ENCODE measurements at regions not wholly inside any gene's neighbourhood (a gene's known extent, or its start where the extent isn't known, plus 50 kb on each side); places are given as distances from the start of the nearest gene placed in this dataset.

- H3K27ac ChIP-seq = no peak overlapping the region
- peaks cover 0 to 41% (median 10%) of the 10 kb centered on the region in 3 donors for H3K27me3 ChIP-seq
- H3K4me3 ChIP-seq = no peak overlapping the region
- intact Hi-C loops (cut with DNase I; ENCODE audit: low total_unique reads) = no loop called here
- H3K36me3 ChIP-seq = no peaks in the 10 kb centered on the region
- DNase-seq = no peak
- TF ChIP-seq CTCF (IDR thresholded peaks at IDR 0.05) = no peak
- no peak for TF ChIP-seq POLR2AphosphoS5 (IDR thresholded peaks at IDR 0.05)
- no peak for TF ChIP-seq POLR2A (IDR thresholded peaks at IDR 0.05)
- no peak for TF ChIP-seq EP300 (IDR thresholded peaks at IDR 0.05)
- H3K4me1 ChIP-seq = peaks cover 0 to 7% (median 0%) of the 10 kb centered on the region in 4 donors
- WGBS, 5 donors = 75 to 80% (median 79%) methylated on average over 10 to 11 of the region's 11 CpGs
- H3K9me3 ChIP-seq = peaks cover 0 to 12% (median 10%) of the 10 kb centered on the region in 4 donors
Observed at GRCh38 chr2:239537633-239538356, 137.0 kb upstream of the HDAC4 start.

GRCh38 chr2:239536186-239536585 lies 135.4 kb upstream of the HDAC4 start:
- Histone ChIP-seq H3K4me3 (no peak overlapping the region), H3K4me1 (peaks cover 0 to 7% (median 0%) of the 10 kb centered on the region in 4 donors), H3K27me3 (peaks cover 0 to 51% (median 10%) of the 10 kb centered on the region in 3 donors), H3K36me3 (no peaks in the 10 kb centered on the region), H3K27ac (no peak overlapping the region), H3K9me3 (peaks cover 0 to 17% (median 12%) of the 10 kb centered on the region in 4 donors)
- no peak for DNase-seq
- TF ChIP-seq POLR2A (IDR thresholded peaks at IDR 0.05) = no peak
- no peak for TF ChIP-seq EP300 (IDR thresholded peaks at IDR 0.05)
- TF ChIP-seq CTCF (IDR thresholded peaks at IDR 0.05) = no peak
- no peak for TF ChIP-seq POLR2AphosphoS5 (IDR thresholded peaks at IDR 0.05)
- intact Hi-C loops (cut with DNase I; ENCODE audit: low total_unique reads) = no loop called here
- WGBS, 5 donors = 90 to 95% (median 90%) methylated on average over 10 of the region's 10 CpGs

GRCh38 chr2:239535413-239536144 lies 134.8 kb upstream of the HDAC4 start:
- 72 to 88% (median 79%) methylated on average over 6 to 8 of the region's 8 CpGs for WGBS, 5 donors
- Histone ChIP-seq H3K9me3 (peaks cover 0 to 23% (median 15%) of the 10 kb centered on the region in 4 donors), H3K4me3 (no peak overlapping the region), H3K36me3 (no peaks in the 10 kb centered on the region), H3K4me1 (peaks cover 0 to 7% (median 0%) of the 10 kb centered on the region in 4 donors), H3K27me3 (peaks cover 0 to 49% (median 10%) of the 10 kb centered on the region in 3 donors), H3K27ac (no peak overlapping the region)
- DNase-seq = no peak
- TF ChIP-seq POLR2AphosphoS5 (IDR thresholded peaks at IDR 0.05) (no peak), POLR2A (IDR thresholded peaks at IDR 0.05) (no peak), CTCF (IDR thresholded peaks at IDR 0.05) (no peak), EP300 (IDR thresholded peaks at IDR 0.05) (no peak)
- intact Hi-C loops (cut with DNase I; ENCODE audit: low total_unique reads) = no loop called here

- peaks cover 0 to 29% (median 15%) of the 10 kb centered on the region in 4 donors for H3K9me3 ChIP-seq
- DNase-seq = no peak
- H3K27me3 ChIP-seq = peaks cover 0 to 43% (median 10%) of the 10 kb centered on the region in 3 donors
- intact Hi-C loops (cut with DNase I; ENCODE audit: low total_unique reads) = no loop called here
- no peak overlapping the region for H3K27ac ChIP-seq
- no peaks in the 10 kb centered on the region for H3K36me3 ChIP-seq
- peaks cover 0 to 7% (median 0%) of the 10 kb centered on the region in 4 donors for H3K4me1 ChIP-seq
- WGBS, 5 donors = 86 to 91% (median 88%) methylated on average over 11 to 14 of the region's 14 CpGs
- no peak for TF ChIP-seq EP300 (IDR thresholded peaks at IDR 0.05)
- no peak for TF ChIP-seq POLR2AphosphoS5 (IDR thresholded peaks at IDR 0.05)
- no peak for TF ChIP-seq POLR2A (IDR thresholded peaks at IDR 0.05)
- no peak for TF ChIP-seq CTCF (IDR thresholded peaks at IDR 0.05)
- no peak overlapping the region for H3K4me3 ChIP-seq
Observed at GRCh38 chr2:239534581-239535412, 134.0 kb upstream of the HDAC4 start.

Data from stomach (tissue), 8 donors.